ENCODE measurements at regions not wholly inside any gene's neighbourhood (a gene's known extent, or its start where the extent isn't known, plus 50 kb on each side); places are given as distances from the start of the nearest gene placed in this dataset.

GRCh38 chr13:99125326-99125915, 75.2 kb upstream of the UBAC2 start:
- no peak for DNase-seq

GRCh38 chr13:99126821-99127220, 73.8 kb upstream of the UBAC2 start:
- no peak for DNase-seq

GRCh38 chr13:99129050-99129449, 71.6 kb upstream of the UBAC2 start:
- no peak for DNase-seq

- DNase-seq: no peak
Observed at GRCh38 chr13:99129951-99130350, 70.7 kb upstream of the UBAC2 start.

GRCh38 chr13:99131410-99131809, 69.2 kb upstream of the UBAC2 start:
- DNase-seq: no peak

GRCh38 chr13:99132295-99132835, 68.3 kb upstream of the UBAC2 start:
- DNase-seq: no peak

GRCh38 chr13:99133230-99133629, 67.4 kb upstream of the UBAC2 start:
- no peak for DNase-seq

GRCh38 chr13:99133848-99134247, 66.8 kb upstream of the UBAC2 start:
- DNase-seq: no peak

GRCh38 chr13:99135591-99135990, 65.1 kb upstream of the UBAC2 start:
- DNase-seq: no peak

GRCh38 chr13:99136427-99136954, 64.2 kb upstream of the UBAC2 start:
- DNase-seq: no peak

GRCh38 chr13:99140831-99141230, 59.8 kb upstream of the UBAC2 start:
- no peak for DNase-seq

- DNase-seq: no peak
Observed at GRCh38 chr13:99143904-99144303, 56.8 kb upstream of the UBAC2 start.

GRCh38 chr13:99144306-99144705, 56.3 kb upstream of the UBAC2 start:
- no peak for DNase-seq

GRCh38 chr13:99145461-99145860, 55.2 kb upstream of the UBAC2 start:
- no peak for DNase-seq

- DNase-seq: no peak
Observed at GRCh38 chr13:99150575-99151361, 49.9 kb upstream of the UBAC2 start.

Data from NCI-H187 (cell line).